SHP77 (cell line): ENCODE measurements at regions not wholly inside any gene's neighbourhood (a gene's known extent, or its start where the extent isn't known, plus 50 kb on each side); places are given as distances from the start of the nearest gene placed in this dataset.
"Not testable (repeated sequence)": the region's sequence is repeated elsewhere in the genome, so short reads cannot be mapped to it uniquely, and the experiment has no call there.

Experiments
- DNase-seq, 2 experiments: peaks; one replicate each; lab custom pipeline; 2025; lab: John Stamatoyannopoulos, UW

DNA sequence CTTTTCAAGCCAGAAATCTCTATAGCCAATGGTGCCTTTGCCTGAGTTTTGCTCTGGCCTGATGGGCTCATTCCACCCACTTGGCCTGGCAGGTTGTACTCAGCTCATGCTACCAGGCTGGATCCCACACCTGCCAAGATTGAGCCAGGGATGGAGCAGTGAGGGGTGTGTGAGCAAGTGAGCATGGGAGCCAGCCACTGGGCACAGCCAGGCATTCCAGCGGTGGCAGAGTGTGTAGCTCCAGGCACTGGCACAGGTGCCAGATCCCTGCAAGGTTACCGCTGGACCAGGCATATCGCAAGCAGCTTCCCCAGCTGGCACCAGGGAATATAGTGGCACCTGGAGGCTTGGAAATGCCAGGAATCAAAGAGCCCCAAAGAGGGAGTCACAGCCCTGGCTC, 2395.6 kb upstream of the C9orf72 start:
- no peak for DNase-seq

DNA sequence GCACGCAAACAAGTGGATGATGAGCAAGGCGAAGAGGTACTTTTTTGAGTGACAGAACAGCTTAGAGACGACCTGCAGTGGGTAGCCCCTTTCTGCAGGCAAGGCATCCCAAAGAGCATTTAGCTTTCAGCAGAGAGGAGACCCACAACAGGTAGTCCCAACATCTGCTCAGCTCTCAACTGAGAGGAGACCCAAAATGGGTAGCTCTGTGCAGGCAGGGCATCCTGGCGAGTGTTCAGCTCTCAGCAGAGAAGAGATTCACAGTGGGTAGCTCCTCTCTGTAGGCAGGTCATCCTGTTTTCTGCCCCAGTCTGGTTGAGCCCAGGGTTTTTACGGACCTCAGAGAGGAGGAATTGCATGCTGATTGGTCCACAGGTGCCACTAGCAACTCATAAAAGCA, 2396.1 kb upstream of the C9orf72 start:
- no peak for DNase-seq

DNA sequence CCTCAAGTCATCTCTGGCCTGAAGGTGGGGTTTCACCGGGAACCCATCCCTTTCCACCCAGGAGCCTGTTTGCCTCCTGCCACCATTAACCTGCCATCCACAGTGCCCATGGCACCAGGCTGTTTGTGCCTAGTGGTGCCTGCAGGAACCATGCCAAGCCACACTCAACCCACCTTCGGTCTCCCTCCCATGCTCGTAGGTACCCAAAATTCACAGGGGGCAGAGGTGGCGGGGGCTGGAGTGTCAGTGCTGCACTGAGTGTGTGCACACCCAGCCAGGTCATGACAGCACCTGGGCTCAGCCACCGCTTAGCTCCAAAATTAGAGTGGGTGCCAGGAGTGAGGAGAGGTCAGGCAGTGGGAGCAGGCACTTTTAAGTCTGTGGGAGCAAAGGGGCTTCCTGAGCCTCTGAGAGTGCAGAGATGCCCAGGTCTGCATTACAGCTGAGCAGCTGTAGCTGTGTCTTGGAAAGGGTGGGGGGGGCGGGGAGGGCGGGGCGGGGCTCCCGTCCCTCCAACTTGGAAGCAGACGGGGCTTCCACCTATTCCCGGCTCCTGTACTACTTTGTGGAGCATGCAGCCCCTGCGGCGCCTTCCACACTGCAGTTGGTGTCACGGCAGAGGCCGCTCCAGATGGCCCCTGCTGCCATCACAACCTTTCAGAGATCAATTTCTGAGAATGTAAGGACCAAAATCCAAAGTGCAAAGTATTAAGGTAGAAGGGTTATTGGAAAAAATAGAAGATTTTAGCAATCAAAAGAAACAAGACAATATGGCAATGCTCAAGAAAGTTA, 2396.8 kb upstream of the C9orf72 start:
- no peak for DNase-seq

DNA sequence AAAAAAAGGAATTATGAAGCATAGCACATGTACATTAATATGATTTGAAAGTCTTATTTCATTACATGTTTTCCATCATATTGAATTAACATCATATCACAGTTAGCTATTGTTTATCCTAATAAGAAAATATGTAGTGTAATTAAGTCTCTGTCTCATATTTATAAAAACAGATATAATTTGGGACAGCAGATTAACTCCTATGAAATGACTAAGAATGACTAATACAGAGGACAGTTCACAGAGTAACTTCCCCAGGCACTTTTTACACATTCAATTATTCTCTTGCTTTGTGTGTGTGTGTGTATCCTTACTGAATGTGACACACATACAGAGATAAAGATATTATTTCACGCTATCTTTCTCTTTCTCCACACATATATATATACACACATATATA, 2400.9 kb upstream of the C9orf72 start:
- DNase-seq = no peak

DNA sequence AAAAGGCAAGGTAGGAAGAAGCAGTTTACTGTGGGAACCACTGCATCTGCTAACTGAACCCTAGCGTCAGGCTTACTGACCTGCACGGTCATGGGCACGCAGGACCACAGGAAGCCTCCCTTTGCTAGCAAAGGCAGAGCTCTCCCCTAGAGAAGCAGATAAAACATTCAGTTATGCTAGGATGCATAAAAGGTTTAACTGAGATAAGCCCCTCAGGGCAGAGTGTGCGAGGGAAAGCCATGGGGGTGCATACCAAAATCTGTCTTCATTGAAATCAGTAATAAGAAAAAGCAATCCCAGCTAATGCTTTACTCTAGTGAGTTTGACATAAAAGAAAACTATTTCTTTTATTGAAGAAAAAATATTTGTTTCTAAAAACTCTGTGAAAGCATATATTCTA, 2403.7 kb upstream of the C9orf72 start:
- DNase-seq = no peak

DNA sequence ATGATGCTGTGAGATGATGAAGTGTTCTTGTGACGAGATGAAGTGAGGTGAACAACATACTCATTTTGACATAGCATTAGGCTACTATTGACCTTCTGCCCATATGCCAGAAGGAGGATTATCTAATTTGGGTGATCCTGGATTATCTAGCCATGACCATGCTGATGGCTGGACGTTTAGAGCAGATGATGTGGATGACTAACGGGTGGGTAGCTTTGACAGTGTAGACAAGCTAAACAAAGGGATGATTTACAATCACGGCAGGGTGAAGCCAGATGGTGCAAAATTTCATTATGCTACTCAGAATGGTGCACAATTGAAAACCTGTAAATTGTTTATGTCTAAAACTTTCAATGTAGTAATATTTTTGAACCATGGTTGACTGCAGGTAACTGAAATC, 2403.4 kb upstream of the ACO1 start:
- DNase-seq = peak; percentile 10 to 50

DNA sequence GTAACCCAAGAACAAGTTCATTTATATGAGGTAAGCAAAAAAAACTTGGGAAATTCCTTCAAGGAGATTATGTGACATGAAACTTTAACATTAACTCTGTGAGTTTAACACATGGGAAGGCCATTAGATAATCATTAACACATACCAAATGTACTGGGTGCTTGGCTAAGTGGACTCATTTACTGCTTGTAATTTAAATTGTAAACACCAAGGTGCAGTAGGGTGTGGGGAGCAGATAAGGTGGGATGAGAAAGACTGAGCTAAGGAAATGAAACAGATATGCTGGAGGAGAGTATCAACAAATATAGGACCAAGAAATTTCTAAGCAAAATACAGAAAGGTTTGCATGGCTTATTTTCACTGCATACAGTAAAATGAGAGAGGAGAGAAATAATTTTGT, 2384.8 kb upstream of the ACO1 start:
- no peak for DNase-seq

DNA sequence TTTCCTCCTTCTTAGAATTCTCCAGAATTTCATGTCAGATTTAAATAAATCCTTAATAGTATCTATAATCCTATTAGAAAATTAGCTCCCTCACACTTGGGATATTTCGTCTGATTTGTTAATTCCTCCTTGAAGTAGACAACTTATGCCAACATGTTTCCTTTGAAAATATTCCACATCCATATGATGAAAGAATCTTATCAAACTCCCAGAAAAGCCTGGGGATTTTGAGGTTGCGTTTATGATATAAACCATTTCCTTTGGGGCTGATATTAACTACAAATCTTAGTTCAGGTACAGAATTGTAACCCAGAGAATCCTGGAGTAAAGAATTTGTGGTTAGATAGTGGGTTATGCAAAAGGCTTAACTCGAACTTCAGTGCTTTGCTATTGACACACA, 2373.8 kb upstream of the ACO1 start:
- DNase-seq = no peak

DNA sequence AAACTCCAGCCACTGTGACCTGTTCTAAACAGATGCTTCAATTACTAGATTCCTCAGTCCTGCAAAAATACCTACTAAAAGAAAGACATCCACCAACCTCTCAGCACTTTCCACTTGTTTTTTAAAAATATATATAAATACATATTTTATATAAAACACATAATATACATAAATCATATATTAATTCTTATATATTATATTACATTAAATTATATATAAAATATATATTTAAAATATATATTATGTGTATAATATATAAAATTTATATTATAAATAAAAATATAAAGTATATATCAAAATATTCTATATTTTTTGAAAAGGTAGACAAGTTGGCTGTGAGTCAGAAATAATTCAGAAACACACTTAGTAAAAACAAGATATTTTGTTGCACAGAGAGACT, 2371.8 kb upstream of the ACO1 start:
- DNase-seq = no peak

DNA sequence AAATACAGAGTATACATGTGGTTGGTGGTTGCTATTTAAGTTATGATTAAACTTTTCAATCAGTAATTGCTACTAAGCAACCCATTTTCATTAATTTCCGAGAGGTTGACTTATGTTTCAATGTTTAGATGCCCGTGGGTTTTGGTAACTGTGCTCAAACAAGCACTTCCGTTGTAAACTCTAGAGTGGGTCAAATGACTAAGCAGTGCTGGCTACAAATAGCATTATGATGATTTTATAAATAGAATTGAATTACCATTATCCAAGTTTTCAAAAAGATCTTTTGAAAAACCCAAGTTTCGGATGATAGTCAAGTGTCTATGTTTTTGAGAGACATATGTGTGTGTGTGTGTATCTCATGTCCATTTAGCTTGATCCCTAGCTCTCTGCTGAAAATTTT, 2369.4 kb upstream of the ACO1 start:
- no peak for DNase-seq

DNA sequence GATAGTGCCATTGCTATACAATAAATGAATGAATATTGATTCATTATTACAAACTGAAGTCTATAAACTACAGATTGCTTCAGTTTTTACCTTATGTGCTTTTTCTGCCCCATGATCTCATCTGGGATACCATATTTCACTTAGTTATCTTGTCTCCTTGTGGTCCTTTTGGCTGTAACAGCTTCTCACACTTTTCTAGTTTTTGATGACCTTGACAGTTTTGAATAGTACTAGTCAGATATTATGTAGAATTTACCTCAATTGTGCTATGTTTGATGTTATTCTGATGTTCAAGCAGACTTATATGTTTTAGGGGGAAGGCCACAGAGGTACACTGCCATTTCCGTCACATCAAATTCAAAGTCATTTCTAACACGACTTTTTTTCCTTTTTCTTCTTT, 2364.3 kb upstream of the ACO1 start:
- DNase-seq = no peak

DNA sequence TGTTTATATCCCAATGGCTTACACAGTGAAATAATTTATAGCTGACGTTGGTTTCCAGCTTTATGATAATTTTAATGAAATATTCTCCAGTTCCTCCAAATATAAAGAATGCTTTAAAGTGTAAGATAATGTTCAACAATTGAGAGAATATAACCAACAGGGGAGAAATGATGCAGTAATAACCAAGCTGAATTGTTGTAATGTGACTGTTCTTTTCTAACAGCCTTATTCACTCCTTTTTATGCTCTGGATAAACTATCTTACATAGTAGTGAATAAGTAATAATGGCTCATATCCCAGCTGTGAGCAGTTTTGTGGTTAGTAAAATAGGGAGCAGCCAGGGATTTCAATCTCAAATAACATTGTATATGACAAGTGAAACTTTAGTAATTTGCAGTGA, 2348.7 kb upstream of the ACO1 start:
- DNase-seq = no peak

DNA sequence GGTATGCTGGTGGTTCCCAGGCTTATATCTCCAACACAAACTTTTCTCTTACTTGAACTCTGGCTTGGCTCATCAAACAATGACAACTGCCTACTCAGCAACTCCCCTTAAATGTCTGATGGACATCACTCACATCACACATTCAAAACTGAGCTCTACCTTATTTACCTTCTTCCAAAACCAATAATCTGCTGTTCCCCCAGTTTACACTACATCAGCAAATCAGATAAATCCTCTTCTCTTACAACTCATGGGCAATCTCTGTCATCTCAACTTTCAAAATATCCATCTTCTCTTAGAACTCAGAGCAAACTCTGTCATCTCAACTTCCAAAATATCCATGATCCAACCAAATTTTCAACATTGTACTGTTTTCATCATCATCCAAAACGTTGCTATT, 2347.9 kb upstream of the ACO1 start:
- DNase-seq = no peak

DNA sequence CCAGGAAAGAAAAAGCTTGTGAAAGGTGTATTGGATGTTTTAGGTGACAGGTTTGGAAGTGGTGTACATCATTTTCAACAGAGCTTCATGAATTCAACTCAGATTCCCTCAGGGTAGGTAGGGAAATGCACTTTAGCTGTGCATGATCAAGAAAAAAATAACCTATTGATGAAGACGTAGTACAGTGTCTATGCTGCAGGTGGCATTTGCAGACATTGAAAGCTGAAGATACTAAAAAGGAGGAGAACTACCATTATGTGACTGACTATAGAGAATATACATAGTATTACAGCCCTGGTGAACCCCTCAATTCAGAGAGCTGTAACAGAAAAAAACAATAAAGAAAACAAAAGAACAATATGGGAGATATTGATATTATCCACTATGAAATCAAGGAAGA, 2344.7 kb upstream of the ACO1 start:
- no peak for DNase-seq

DNA sequence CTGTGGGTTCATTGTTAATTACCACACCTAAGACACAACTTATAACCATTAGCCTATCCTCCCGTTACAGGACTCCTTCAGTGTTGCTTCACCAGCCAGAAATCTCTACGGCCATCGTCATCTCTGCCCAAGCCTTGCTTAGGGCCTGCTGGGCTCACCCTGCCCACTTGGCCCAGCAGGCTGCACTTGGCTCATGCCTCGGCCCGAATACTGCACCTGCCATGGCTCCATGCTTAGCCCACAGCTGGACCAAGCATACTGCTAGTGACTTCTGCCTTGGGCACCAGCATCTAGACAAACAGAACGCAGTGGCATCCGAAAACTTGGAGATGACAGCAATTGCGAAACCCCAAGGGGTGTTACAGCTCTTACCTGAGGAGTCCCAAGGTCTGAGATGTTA, 2336.0 kb upstream of the ACO1 start:
- no peak for DNase-seq

DNA sequence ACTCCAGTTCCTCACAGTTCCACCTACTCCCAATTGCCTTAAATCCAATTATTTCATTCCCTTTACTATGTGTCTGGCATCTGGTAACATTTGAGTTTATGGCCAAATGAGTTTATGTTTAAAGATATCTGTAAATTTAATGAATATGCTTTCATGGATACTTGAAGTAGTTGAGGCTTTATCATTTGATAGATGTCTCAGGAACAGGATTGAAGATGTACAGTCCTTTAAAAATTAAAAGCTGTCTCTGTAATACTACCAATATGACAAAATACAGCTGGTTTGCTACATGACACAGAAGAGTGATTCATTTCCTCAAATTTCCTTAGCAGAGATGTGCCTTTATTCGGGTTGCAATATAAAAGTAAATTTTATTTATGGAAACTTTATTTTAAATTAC, 2326.0 kb upstream of the ACO1 start:
- no peak for DNase-seq

DNA sequence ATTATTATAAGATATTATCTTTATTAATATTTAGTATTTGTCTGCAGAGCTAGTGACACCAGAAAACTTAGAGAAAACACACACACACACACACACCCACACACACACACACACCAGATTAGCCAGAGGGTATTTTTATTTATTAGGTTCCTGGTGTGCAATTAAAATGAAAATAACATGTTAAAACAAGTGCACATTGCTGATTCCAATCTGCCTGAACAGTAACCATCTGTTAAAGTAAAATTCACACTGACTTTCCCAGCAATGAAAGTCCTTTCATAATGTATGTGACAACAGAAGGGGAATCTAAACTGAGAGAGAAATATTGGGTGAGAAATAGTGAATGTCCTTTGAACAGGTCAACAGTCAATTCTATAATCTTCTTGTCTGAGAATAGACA, 2323.5 kb upstream of the ACO1 start:
- no peak for DNase-seq

DNA sequence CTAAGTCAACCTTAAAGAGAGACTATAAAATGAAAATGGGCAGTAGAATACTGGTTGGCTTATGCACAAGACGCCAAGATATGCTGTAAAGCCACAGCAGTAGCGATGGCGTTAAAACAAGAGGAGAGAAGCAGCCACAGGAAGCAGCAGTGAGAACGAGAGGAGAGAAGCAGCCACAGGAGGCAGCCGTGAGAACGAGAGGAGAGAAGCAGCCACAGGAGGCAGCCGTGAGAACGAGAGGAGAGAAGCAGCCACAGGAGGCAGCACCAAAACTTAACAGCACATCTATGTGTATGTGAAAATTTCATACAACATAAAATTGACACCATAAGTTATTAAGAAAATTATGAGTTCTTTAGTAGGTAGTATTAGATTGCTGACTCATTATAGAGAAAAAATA, 2318.6 kb upstream of the ACO1 start:
- no peak for DNase-seq

DNA sequence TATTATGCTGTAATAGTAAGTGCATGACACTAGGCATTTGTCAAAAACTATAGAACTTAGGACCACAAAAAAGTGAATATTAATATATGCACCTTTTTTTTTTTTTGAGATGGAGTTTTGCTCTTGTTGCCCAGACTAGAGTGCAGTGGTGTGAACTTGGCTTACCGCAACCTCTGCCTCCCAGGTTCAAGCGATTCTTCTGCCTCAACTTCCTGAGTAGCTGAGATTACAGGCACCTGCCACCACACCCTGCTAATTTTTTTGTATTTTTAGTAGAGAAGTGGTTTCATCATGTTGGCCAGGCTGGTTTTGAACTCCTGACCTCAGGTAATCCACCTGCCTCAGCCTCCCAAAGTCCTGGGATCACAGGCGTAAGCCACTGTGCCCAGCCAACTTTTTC, 2315.2 kb upstream of the ACO1 start:
- not testable (repeated sequence) for DNase-seq

DNA sequence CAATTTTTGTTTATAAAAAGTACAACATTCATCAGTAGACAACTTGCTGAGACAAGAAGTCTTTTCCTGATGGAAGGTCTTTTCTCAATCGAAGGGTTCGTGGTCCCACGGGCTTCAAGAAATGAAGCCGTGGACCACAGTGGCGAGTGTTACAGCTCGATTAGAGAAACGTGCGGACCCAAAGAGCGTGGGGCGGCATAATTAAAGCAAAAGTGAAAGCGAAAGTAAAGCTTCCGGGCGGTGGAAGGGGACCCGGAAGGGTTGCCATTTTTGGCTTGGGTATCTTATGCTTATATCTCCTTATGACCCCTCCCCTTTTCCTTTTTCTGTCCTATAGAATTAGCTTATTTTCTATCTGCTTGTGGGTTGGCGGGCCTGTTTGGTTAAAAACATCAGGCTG, 2309.4 kb upstream of the ACO1 start:
- DNase-seq = no peak

DNA sequence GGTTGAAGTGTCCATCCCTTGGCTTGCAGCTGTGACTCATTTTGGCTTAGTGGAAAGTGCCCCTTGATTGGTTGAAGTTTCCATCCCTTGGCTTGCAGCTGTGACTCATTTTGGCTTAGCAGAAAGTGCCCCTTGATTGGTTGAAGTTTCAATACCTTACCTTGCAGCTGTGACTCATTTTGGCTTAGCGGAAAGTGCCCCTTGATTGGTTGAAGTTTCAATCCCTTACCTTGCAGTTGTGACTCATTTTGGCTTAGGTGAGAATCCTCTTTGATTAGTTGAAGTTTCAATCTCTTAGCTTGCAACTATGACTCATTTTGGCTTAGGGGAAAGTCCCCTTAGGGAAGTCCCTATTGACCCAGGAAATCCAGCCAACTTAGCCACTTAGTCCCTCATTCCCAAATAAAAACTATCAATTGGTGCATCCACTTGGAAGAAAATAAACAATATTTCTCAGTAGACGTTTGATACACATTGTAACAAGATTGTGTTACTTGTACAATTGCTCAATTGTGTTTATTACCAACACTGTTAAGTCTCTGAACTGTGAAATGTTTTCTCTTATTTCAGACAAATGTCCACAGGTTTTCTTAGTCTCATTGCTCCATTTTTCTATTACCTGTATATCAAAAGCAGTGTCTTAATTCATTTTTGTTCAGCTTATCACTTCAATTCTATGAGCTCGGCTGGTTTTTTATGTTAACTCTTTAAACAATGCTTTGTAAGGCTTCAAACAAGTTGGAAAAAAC, 2308.8 kb upstream of the ACO1 start:
- DNase-seq = no peak

DNA sequence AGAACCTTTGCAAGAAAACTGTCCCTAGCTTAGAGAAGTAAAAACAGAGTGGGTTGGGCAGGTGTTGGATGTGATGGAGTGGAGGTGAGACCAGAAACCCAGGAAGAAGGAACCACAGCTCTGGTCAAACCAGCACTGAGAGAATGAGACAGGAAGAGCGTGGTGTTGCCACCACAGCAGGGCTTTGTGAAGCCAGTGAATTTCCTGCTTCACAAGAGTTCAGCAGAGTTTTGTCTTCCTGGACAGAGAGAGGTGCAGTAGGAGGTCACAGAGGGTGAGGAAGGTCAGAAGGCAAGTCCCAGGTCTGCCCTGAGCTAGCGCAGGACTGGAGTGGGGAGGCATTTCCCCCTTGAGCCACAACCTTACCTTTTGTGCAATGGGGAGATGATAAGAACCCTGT, 2306.2 kb upstream of the ACO1 start:
- no peak for DNase-seq

DNA sequence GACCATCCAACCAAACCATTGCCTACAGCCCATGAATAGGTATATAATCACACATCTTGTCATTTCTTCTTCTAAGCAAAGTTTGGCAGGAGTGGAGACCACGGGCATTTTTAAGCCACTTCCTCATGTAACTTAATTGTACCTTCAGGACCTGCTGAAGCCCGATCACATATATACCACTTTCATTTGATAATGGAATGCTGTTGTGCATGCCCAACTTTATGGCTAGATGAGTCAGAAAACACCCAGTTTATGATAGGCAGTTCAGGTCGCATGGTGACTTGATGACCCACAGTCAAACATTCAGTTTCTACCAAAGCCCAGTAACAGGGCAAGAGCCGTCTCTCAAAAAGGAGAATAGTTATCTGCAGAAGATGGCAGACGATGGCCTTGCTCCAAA, 2295.0 kb upstream of the ACO1 start:
- no peak for DNase-seq
